MCF 10A (cell line): ENCODE measurements at regions not wholly inside any gene's neighbourhood (a gene's known extent, or its start where the extent isn't known, plus 50 kb on each side); places are given as distances from the start of the nearest gene placed in this dataset.

Experiments
- BruUV-seq: library from RNA; stranded (reverse); fragments of 400-500 nt; replicated peaks from 2 replicates; lab custom pipeline; 2021; lab: Mats Ljungman, UMichigan
- CTCF ChIA-PET: fragments of 300-600 bp; sonication (Branson Sonifier 250); formaldehyde crosslinking; extraction: SDS; loops from one replicate; lab custom pipeline; 2021; ENCODE audit warnings: antibody characterized with exemption, inconsistent platforms; lab: Yijun Ruan, JAX
- POLR2A ChIA-PET: fragments of 300-600, 350-650 bp; sonication (Branson Sonifier 250); formaldehyde crosslinking; extraction: SDS; loops from one replicate; lab custom pipeline; 2020; ENCODE audit warnings: antibody characterized with exemption, inconsistent platforms; lab: Yijun Ruan, JAX
- DNase-seq: peaks from one replicate; pipeline ENCODE4 v3.0.0-alpha.2; 2018; ENCODE audit not compliant: unreplicated experiment
- H3K27ac Mint-ChIP-seq: one replicate; pipeline ENCODE4 v1.8.0; 2022; ENCODE audit warnings: mild to moderate bottlenecking, low read depth, mixed read lengths; ENCODE audit not compliant: unreplicated experiment
- H3K27me3 Mint-ChIP-seq: one replicate; pipeline ENCODE4 v1.8.0; 2022; ENCODE audit warnings: mixed read lengths; ENCODE audit not compliant: insufficient read depth, unreplicated experiment
- H3K36me3 Mint-ChIP-seq: one replicate; pipeline ENCODE4 v1.8.0; 2022; ENCODE audit warnings: mild to moderate bottlenecking, moderate library complexity, mixed read lengths; ENCODE audit not compliant: insufficient read depth, unreplicated experiment
- H3K4me1 Mint-ChIP-seq: one replicate; pipeline ENCODE4 v1.8.0; 2022; ENCODE audit warnings: mixed read lengths; ENCODE audit not compliant: insufficient read depth, unreplicated experiment
- H3K4me3 Mint-ChIP-seq: one replicate; pipeline ENCODE4 v1.8.0; 2022; ENCODE audit warnings: mild to moderate bottlenecking, moderate library complexity, mixed read lengths; ENCODE audit not compliant: unreplicated experiment
- H3K9me3 Mint-ChIP-seq: one replicate; pipeline ENCODE4 v1.8.0; 2022; ENCODE audit warnings: mixed read lengths; ENCODE audit not compliant: unreplicated experiment
- CTCF ChIP-seq: fragments of 200-600 bp; IDR thresholded peaks from one replicate; pipeline ENCODE4 v1.8.0; 2022; ENCODE audit warnings: antibody characterized with exemption, mild to moderate bottlenecking; ENCODE audit not compliant: unreplicated experiment
- intact Hi-C: fragments of 100-400 bp; cut with micrococcal nuclease; formaldehyde crosslinking; loops from 2 replicates; pipeline ENCODE4 v1.14.1; 2022

- Mint-ChIP-seq H3K27me3 (no peaks in the 10 kb centered on the region), H3K36me3 (no peaks in the 10 kb centered on the region), H3K9me3 (peaks cover 24% of the 10 kb centered on the region), H3K4me1 (no peaks in the 10 kb centered on the region), H3K27ac (no peak overlapping the region), H3K4me3 (no peak overlapping the region)
- DNase-seq, result no peak
- no TSS peak for BruUV-seq
- CTCF ChIA-PET, result no interaction called here
- POLR2A ChIA-PET, result no interaction called here
- no peak for TF ChIP-seq CTCF
- intact Hi-C loops, result no loop called here
Measured at GRCh38 chr12:5247144-5247543, 184.8 kb upstream of the NTF3 start.

GRCh38 chr12:5248230-5248629 is 183.7 kb upstream of the NTF3 start:
- CTCF ChIA-PET, result no interaction called here
- no peak for TF ChIP-seq CTCF
- Mint-ChIP-seq H3K4me1 (no peaks in the 10 kb centered on the region), H3K27me3 (no peaks in the 10 kb centered on the region), H3K9me3 (peaks cover 24% of the 10 kb centered on the region), H3K4me3 (no peak overlapping the region), H3K36me3 (no peaks in the 10 kb centered on the region), H3K27ac (no peak overlapping the region)
- DNase-seq, result no peak
- POLR2A ChIA-PET, result no interaction called here
- intact Hi-C loops, result no loop called here
- BruUV-seq, result no TSS peak

- H3K4me3 Mint-ChIP-seq, result no peak overlapping the region
- ChIA-PET CTCF (no interaction called here), POLR2A (no interaction called here)
- no peak overlapping the region for H3K27ac Mint-ChIP-seq
- H3K9me3 Mint-ChIP-seq, result peaks cover 18% of the 10 kb centered on the region
- H3K4me1 Mint-ChIP-seq, result no peaks in the 10 kb centered on the region
- BruUV-seq, result no TSS peak
- H3K36me3 Mint-ChIP-seq, result no peaks in the 10 kb centered on the region
- no peak for DNase-seq
- TF ChIP-seq CTCF, result no peak
- no peaks in the 10 kb centered on the region for H3K27me3 Mint-ChIP-seq
- intact Hi-C loops, result no loop called here
Measured at GRCh38 chr12:5248999-5249526, 182.8 kb upstream of the NTF3 start.

GRCh38 chr12:5251092-5251491 is 180.8 kb upstream of the NTF3 start:
- no TSS peak for BruUV-seq
- no peak for DNase-seq
- H3K4me3 Mint-ChIP-seq, result no peak overlapping the region
- no peaks in the 10 kb centered on the region for H3K27me3 Mint-ChIP-seq
- ChIA-PET POLR2A (no interaction called here), CTCF (no interaction called here)
- no peaks in the 10 kb centered on the region for H3K4me1 Mint-ChIP-seq
- H3K36me3 Mint-ChIP-seq, result no peaks in the 10 kb centered on the region
- TF ChIP-seq CTCF, result no peak
- no peak overlapping the region for H3K27ac Mint-ChIP-seq
- intact Hi-C loops, result no loop called here
- peaks cover 22% of the 10 kb centered on the region for H3K9me3 Mint-ChIP-seq
